ENCODE measurements at regions not wholly inside any gene's neighbourhood (a gene's known extent, or its start where the extent isn't known, plus 50 kb on each side); places are given as distances from the start of the nearest gene placed in this dataset.

- no peak for DNase-seq
- H3K36me3 ChIP-seq: no peaks in the 10 kb centered on the region
- H3K4me1 ChIP-seq (ENCODE audit: insufficient read depth): no peaks in the 10 kb centered on the region
- H3K4me3 ChIP-seq: no peak overlapping the region
- H3K9me3 ChIP-seq: peaks cover 0 to 10% of the 10 kb centered on the region in 2 donors
- H3K27me3 ChIP-seq: no peaks in the 10 kb centered on the region
- 89 to 93% (median 91%) methylated on average over 4 of the region's 4 CpGs for WGBS, 3 donors
- TF ChIP-seq, protein P1, sequence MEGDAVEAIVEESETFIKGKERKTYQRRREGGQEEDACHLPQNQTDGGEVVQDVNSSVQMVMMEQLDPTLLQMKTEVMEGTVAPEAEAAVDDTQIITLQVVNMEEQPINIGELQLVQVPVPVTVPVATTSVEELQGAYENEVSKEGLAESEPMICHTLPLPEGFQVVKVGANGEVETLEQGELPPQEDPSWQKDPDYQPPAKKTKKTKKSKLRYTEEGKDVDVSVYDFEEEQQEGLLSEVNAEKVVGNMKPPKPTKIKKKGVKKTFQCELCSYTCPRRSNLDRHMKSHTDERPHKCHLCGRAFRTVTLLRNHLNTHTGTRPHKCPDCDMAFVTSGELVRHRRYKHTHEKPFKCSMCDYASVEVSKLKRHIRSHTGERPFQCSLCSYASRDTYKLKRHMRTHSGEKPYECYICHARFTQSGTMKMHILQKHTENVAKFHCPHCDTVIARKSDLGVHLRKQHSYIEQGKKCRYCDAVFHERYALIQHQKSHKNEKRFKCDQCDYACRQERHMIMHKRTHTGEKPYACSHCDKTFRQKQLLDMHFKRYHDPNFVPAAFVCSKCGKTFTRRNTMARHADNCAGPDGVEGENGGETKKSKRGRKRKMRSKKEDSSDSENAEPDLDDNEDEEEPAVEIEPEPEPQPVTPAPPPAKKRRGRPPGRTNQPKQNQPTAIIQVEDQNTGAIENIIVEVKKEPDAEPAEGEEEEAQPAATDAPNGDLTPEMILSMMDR (IDR thresholded peaks at IDR 0.05): no peak
- TF ChIP-seq EP300 (IDR thresholded peaks at IDR 0.05) (no peak), POLR2A (IDR thresholded peaks at IDR 0.05) (no peak)
- intact Hi-C loops (cut with DNase I): no loop called here
- no peak overlapping the region for H3K27ac ChIP-seq
These were observed 250.5 kb upstream of the TNRC6C start for GRCh38 chr17:77708049-77708448.

GRCh38 chr17:77708936-77709335 is 249.6 kb upstream of the TNRC6C start:
- peaks cover 0 to 10% of the 10 kb centered on the region in 2 donors for H3K9me3 ChIP-seq
- no peaks in the 10 kb centered on the region for H3K36me3 ChIP-seq
- WGBS, 3 donors: 75 to 80% (median 78%) methylated on average over 8 of the region's 8 CpGs
- H3K27ac ChIP-seq: no peak overlapping the region
- H3K4me3 ChIP-seq: no peak overlapping the region
- intact Hi-C loops (cut with DNase I): no loop called here
- H3K4me1 ChIP-seq (ENCODE audit: insufficient read depth): no peaks in the 10 kb centered on the region
- TF ChIP-seq EP300 (IDR thresholded peaks at IDR 0.05) (no peak), POLR2A (IDR thresholded peaks at IDR 0.05) (no peak)
- TF ChIP-seq, protein P1 (IDR thresholded peaks at IDR 0.05): no peak
- DNase-seq: no peak
- H3K27me3 ChIP-seq: no peaks in the 10 kb centered on the region

- no peak overlapping the region for H3K27ac ChIP-seq
- intact Hi-C loops (cut with DNase I): no loop called here
- WGBS, 3 donors: 62 to 68% (median 68%) methylated on average over 5 of the region's 5 CpGs
- H3K4me3 ChIP-seq: no peak overlapping the region
- H3K36me3 ChIP-seq: no peaks in the 10 kb centered on the region
- TF ChIP-seq POLR2A (IDR thresholded peaks at IDR 0.05) (no peak), EP300 (IDR thresholded peaks at IDR 0.05) (no peak)
- TF ChIP-seq, protein P1 (IDR thresholded peaks at IDR 0.05): no peak
- peaks cover 0 to 5% of the 10 kb centered on the region in 2 donors for H3K9me3 ChIP-seq
- no peaks in the 10 kb centered on the region for H3K4me1 ChIP-seq (ENCODE audit: insufficient read depth)
- no peaks in the 10 kb centered on the region for H3K27me3 ChIP-seq
- no peak for DNase-seq
These were observed 248.9 kb upstream of the TNRC6C start for GRCh38 chr17:77709594-77709993.

- Histone ChIP-seq H3K27ac (no peak overlapping the region), H3K4me1 (ENCODE audit: insufficient read depth) (no peaks in the 10 kb centered on the region), H3K27me3 (no peaks in the 10 kb centered on the region), H3K4me3 (no peak overlapping the region), H3K36me3 (no peaks in the 10 kb centered on the region), H3K9me3 (no peaks in the 10 kb centered on the region)
- DNase-seq: no peak
- TF ChIP-seq POLR2A (IDR thresholded peaks at IDR 0.05) (no peak), EP300 (IDR thresholded peaks at IDR 0.05) (no peak)
- TF ChIP-seq, protein P1 (IDR thresholded peaks at IDR 0.05): no peak
- intact Hi-C loops (cut with DNase I): no loop called here
These were observed 245.9 kb upstream of the TNRC6C start for GRCh38 chr17:77712578-77712977.
